ENCODE measurements at regions not wholly inside any gene's neighbourhood (a gene's known extent, or its start where the extent isn't known, plus 50 kb on each side); places are given as distances from the start of the nearest gene placed in this dataset.
A peak's percentile ranks its signal among the peaks of the same experiment; 100 is the strongest.

DNA sequence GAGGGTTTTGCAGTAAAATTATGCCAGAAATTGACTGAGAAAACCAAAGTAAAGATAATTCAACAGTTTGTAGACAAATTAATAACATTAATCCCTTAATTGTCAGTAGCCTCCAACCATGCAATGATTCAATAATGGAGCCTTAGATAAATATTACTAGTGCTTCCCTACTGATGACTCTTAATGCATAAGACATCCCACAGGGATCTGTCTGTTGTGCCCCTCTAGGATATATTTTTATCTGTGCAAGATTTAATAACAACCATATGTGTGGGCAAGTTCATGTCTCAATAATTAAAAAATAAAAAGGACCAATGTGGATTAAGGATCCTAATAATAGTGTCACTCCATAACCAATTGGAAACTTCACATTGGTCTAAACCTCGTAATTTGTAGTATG lies 230.3 kb upstream of the TCF4 start:
- no peak for DNase-seq

DNA sequence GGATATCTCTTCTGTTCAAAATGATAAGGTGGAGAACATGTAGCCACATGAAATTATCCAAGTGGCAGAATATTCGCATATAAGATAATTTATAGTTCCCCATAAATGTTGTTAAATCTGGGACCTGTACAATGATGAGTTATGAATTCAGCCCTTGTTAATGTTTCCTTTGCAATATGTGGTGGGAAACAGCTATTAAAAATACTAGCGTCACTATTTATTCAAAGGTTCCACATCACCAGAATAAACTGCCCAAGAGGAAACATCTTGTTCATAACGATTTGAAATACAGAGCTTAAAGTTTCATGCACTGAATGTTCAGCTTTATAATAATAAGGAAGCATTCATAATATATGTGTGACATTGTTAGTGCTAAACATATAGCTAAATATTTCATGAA lies 223.9 kb upstream of the TCF4 start:
- DNase-seq: no peak

DNA sequence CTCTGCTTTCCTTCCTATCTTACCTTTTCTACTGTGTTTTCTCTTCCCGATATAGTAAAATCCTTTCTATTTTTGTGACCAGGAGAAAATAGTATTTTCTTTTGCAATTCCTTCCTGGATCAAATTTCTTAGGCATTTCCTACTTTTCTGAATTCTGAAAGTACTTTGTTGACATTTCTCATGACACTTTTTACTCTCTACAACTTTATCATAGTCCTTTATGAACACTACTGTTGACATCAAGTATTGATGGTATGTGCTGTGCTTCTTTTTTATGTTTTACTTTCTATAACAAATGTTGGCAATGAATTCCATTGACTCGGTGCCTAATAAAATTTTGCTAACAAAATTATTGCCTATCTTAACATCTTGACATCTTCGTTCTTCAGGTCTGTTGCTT lies 217.7 kb upstream of the TCF4 start:
- DNase-seq: no peak

DNA sequence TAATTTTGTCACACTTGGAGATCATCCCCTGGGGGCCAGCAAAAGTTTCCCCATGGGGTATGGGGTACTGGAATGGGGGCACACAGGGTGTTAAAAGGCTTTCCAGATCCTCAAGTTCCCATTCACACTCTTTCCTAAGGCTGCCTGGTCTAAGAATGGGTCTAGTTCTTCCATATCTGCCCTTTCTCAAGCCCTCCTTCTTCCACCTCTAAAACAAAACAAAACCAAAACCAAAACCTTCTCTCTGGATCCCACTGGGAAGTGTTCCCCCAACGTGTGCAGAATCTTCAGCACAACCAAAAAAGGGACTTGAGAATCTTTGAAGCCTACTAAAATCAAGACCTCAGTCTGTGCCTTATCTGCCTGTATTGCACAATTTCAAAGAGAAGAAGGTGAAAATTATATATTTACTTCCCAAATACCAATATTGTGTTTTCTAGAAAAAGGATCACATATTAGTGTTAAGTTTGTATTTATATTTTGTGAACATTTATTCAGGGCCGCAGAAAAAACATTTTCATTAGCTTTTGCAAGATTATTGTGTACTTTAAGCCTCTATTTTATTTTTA lies 207.2 kb upstream of the TCF4 start:
- no peak for DNase-seq

DNA sequence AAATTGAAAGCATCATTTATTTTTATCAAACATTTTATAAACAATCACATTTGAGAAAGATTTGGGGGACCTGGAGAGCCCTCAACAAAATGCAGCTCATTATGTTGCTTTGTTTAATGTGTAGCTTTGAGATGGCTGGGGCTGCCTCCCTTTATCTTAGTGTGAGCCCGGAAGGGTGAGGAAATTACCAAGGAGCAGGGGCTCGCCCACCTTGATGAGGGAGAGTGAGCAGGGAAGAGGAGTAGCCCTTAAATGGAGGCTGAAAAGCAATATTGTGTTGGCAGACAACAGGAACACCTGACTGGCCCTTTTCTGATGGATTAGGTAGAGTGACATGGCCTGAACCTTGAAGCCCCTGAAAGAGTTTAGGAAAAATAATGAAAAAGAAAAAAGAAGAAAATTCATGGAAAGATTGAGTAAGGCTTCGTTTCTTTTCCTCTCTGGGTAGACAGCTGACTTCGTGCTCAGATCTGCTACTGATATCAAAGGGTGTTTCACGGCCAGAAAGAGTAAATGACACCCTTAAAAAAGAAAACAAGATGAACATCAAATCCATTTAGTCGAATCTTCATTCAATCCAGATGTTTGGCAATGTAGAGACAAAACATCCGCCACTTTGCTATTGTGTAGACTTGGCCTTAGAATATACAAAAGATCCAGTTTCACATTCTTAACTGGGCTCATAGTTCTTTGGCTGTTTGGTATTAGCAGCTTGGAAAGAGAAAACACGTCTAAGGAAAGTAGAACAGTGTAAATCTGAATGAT lies 206.5 kb upstream of the TCF4 start:
- no peak for DNase-seq

DNA sequence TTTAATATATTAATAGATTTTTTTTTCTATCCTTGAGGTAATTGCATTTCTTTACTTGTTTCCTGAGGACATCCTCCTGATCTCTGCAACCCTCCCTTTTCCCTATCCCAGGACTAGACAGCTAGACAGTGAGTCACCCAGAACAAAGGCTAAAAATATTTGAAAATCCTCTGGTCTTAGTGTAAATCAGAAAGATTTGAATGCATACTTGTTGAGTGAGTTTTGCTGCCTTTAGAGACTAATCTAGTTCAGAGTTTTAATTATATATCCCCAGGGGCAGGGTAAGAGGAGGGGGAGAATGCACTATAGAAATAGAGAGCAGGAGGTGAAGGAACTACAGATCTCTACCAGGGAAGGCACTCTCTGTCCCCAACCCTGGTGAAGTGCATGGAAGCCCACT lies 202.3 kb upstream of the TCF4 start:
- DNase-seq: no peak

DNA sequence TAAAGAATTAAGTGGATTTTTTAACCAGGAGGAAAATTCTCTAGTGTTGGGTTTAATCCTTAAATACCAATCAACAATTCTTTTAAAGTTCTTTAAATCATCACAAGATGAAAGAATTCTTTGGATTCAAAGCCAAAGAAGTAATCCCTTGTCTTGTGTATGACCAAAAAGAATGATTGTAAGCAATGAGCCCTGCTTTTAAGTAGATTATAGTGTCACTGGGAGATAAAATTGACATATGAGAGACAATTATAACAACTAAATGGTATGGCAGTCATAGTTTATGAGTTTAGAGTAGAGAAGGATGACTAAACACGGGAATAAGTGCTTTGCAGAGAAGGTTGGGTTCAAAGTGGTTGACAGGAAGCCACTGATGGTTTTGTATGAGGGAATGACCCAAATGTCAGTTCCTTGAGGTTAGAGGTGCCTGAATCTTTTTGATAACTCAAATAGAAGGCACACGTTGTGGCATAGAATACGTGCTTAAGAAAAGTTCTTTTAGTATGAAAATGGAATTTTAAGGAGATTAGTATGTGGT lies 199.6 kb upstream of the TCF4 start:
- no peak for DNase-seq

DNA sequence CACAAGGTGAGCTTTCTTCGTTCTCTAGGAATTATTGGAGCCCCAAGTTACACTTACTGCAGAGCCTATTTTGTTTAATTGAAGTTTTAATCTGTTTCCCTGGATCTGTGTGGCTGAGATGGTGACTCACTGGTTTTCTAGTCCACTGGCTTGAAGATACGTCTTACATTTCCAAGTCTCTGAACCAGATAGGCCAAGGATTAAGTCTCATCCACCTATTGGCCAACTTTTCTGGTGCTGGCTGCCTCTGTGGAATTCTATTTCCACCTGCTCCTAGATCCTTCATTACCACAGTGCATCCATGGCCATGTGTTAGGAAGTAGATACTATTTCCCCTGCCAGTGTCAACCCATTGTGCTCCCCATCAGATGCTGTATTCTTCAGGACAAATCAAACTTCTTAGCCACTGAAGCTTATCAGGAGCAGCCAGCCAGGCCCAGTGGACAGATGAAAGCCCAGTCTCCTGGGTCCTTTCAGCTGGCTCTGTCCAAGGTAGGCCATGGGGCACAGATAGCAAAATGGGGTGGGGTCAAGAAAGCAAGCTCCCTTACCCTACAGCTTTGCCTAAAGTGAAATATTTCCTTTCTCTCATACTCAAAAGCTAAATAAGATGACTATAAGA lies 198.8 kb upstream of the TCF4 start:
- no peak for DNase-seq

DNA sequence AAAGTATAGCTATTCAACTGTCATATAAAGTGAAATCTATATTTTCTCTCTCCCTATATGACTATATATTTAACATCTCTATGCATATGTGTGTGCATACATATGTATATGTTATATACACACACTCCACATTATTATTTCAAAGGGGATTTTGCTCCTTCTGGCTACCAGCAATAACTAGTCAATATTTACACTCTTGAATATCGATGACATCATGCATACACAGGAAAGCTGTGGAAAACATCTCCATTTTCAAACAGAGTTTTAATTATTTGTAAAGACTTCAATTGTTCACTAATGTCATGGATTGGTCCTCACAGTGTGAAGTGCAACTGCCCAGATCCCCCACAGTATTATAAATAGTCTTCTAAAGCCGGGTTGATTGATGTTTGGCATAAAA lies 195.9 kb upstream of the TCF4 start:
- peak; percentile 88 for DNase-seq

DNA sequence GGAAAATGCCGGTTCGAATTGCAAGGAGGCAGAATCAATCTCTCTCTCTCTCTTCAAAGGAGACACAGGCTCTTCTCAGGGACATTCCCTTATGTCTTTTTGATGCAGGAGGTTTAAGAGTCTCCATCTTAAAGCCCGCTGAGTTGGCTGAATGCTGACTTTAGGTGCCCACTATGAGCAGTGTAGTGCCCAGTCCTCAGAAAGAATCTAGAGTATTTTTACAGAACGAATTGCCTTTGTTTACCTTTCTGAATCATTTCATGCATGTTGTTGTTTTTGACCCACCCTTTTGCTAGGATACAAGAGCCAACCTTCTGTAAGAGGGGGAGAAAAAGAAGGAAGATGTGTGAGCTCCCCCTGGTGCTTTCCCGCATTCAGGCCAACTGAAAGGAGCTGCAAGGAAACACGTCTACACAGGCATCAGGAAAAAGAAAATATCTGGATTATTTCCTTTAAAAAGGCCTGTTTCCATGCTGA lies 193.5 kb upstream of the TCF4 start:
- DNase-seq: peak; percentile 81

DNA sequence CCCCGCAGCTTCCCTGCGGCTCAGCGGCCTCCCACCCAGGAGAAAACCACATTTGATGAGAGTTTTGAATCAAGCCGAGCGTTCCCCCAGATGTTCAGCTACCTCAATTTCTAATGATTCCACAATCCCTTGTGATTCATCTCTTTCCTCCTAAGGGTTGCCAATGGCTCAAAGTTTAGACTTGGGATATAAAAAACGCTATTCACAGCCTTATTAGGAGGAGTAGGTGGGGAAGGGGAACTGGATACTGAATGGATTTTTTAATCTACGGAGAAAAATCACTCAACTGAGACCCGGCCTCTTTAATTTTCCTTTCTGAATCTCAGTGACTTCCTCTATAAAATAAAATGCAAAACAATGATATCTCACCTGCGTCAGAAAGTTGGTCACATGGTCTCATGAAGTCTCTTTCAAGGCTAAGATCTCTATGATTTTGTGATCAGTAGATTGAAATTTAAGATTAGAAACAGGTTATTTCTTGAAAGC lies 192.6 kb upstream of the TCF4 start:
- no peak for DNase-seq

DNA sequence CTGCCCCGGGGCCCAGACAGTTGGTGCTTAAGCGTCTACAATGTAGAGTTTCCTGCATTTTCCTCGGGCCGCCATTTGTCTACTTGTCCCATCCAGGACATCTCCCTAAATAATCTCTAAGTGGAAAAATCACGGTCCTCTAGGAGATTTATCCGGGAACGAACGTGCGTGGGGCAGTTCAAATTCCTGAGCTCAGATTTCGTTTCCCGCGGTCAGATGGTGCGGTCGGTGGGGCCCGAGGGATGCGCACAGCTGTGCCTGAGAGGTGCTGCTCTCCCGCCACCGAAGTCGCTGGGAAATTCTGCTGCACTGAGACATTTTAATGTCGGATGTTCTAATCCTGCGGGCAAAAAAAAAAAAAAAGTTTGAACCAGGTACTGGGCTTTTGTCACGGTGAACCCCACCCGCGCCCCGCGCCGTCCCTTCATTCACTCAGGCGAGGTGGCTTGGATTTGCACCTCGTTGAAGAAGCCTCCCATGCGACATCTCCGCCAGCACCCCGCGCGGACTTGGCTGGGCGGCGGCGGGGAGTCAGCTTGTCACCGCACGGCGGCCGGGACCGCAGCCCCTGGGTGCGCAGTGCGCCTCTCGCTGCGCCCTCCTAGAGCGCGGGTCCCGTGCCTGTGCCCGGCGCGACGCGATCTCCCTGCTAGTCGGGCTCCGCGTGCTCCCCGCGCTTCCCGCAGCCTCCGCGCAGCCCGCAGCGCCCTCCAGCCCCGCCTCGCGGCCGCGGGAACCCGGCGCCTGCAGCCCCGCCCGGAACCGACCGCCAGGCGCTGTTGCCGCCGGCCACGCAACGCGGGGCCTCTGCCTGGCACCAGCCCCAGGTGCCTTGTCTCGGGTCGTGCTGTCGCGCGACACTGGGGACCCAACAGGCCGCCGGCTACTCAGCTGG lies 191.9 kb upstream of the TCF4 start:
- peak; percentile 81 for DNase-seq

DNA sequence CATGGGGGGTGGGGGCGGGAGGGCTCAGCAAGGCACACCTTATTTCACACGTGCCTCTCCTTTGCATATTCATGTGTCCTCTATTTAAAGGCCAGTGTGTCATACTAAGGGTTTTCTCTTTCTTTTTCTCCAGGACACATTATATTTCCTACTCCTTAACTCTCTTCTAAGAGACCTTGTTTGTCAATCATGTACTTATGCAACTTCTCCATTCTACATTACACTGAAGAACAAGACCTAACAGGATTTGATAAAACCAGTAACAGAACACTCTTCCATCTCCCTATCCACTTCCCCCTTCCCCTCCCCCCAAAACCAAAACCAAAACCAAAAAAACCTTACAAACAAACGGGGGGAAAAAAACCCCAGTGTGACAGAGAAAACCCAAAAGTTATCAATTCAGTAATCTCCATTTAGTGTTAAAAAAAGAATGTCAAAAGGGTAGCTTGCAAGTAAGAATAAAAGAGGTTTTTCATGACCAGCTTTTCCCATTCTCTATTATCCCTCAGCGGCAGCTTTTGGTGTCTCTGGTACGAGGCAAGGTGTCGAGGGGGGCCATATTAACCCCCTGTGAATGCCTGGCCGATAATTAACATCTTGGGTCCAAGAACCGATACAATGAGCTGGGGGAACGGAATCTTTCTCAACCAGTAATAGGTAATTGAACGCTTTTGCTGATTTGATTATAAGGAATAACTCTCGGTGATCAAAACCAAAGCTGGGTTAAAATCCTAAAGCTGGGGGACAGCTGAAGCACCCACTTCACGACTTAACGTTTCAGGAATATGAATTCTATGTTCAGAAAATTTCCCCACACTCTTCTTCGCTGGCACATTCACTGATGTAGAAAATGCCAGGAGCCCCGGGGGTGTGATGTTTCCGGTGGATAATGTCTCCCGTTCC lies 191.0 kb upstream of the TCF4 start:
- DNase-seq: peak; percentile 64

DNA sequence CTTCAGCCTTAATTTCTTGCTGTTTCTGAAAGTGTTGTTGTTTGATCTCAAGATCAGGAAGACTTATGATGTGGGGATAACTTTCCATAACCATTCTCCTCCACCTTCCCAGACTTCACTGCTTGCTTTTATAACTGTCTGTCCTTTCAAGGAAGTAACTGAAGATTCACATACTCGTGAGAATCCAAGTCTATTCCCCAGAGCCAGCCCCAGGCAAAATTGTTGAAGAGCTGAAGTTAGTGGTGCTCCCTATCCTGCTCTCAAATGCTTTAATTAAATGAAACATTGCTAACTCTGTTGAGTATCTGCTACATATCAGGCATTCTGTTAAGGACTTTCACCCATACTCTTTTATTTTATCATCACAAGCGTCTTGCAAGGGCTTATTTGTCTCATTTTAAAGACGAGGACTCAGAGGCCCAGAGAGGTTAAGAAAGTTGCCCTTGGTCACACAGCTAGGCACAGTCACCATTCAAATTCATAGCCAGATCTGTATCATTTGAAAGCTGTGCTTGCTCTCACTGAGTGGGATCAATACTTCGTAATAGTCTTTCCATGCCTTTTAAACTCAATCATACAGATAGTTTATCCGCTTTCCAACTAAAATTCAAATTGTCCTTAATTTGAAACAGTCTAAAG lies 189.8 kb upstream of the TCF4 start:
- no peak for DNase-seq

DNA sequence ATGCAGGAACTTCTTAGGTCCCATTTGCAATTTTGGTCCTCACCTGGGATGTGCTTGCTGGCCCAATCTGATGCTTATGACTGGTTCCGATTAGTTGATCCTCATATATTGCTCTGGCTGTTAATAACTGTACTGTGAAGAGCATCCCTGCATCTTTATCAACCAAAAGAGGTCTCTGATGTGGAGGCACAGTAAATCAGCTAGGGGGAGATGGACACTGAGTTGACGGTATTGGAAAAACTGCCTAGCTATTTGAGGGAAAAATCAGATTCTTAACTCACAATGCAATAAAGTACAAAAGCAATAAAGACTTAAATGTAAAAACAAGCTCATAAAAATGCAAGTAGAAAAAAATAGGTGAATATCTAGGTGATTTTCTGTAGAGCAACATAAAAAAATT lies 188.0 kb upstream of the TCF4 start:
- no peak for DNase-seq

DNA sequence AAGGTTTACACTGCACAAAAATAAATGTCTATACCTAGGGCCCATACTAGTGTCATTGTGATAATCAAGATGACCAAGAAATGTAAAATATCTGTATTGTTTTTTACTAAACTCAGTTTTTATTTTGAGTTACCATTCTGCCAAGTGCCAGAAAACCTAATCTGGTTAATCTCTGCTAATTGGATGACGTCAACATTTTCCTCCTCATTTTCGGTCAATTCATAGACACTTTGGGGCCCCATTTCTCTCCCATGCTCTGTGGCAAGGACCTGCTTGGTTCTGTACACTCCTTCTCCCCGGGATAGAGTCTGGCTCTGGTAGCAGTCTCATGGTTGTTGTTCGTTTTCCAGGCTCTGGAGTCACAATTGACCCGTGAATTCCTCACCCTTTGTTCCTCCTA lies 186.5 kb upstream of the TCF4 start:
- DNase-seq: no peak

DNA sequence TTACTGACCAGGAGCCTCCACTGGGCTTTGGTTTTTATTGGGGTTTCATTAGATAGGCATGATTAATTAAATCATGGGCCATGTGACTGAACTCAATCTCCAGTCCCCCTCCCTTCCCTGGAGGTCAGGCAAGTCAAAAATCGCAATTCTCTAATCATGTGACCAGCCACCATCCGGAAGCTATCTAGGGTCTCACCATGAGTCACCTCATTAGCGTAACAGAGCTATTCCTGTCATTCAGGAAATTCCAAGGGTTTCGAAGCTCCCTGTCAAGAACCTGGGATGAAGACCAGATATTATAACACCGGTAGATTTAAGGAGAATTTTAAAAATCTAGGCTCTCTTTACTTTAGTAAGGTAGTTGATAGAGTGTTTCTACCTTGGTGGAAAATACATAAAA lies 180.3 kb upstream of the TCF4 start:
- DNase-seq: no peak

DNA sequence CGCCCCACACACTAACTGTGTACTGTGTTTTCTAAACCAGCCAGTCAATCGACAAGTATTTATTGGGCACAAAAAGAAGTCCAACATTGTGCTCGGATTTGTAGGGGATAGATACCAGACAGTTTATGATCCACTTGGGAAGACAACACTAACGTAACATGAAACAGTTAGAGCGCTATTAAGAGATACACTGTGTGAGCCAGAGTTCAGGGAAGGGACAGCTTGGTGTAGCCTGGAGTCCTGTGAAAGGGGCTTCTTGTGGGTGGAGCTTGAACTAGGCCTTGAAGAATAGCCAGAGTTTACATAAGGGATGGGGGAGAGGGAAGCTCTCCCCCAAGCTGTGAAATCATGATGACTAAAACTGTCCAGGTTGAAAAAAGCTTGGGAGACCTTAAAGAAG lies 176.4 kb upstream of the TCF4 start:
- no peak for DNase-seq

DNA sequence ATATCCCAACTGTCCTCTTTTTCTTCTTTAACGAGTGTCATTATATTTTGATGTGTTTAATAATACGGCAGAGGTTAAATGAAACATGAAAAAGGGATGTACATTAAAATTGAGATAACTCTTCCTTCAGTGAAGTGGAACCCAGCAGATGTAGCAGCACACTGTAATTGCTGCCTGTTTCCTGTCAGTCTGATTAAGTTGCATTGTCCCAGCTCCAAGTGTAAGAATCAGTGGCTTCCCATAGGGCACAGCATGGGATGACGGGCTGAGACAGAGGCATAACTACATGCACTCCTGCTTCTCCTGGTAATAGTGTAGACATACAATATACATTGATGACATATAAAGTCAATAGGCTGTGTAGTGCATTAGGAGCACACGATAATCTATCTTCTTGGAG lies 175.8 kb upstream of the TCF4 start:
- DNase-seq: peak; percentile 83

DNA sequence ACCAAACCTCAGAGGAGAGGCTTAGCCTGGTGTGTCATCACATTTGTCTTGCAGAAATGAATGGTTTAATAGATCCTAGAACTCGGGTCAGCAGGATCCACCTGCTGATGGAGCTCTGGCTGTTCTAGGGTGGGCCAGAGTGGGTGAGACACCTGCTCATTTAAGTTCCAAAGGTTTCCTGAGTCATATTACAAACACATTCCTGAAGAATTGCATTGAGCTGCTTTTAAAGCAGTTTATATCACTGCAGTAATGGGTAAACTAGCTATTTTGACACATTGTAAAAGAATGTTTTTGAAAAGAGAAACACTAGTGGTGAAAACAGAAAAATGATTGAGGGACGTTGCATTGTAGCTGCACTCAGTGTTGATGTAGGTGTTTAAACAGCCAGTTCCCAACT lies 175.3 kb upstream of the TCF4 start:
- peak; percentile 41 for DNase-seq

DNA sequence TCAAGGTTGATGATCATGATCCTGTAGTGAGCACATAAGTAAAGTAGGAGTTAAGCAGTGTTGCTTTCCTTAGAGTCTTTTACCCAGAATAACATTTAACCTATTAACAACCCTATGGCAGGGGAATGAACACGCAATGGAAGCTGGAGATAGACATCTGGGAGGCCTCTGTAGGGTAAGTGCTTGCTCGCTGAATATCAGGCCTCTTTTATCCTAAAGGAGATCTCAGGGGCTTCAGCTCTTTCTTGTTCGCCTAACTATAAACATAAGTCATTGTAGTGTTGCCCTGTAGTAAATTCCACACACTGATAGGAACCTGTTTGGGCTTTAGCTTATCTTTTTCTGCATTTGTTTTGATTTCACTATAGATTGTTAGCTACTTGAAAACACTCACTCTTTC lies 174.4 kb upstream of the TCF4 start:
- no peak for DNase-seq

Measured in NCI-H146 (cell line).